GM12878 (cell line): ENCODE measurements at regions not wholly inside any gene's neighbourhood (a gene's known extent, or its start where the extent isn't known, plus 50 kb on each side); places are given as distances from the start of the nearest gene placed in this dataset.

Source experiments
- CEBPB ChIP-seq, 2 experiments: fragments of 150-350 bp in 1 of 2; IDR thresholded peaks; 2 replicates each; pipeline ENCODE4 v1.6.1; 2012 to 2014; ENCODE audit warnings: low read depth in 2 of 2, low read length in 2 of 2, borderline replicate concordance in 1 of 2, inconsistent platforms in 1 of 2
- CREB1 ChIP-seq: IDR thresholded peaks from 2 replicates; pipeline ENCODE4 v1.6.1; 2012; ENCODE audit warnings: low read depth, mild to moderate bottlenecking, inconsistent platforms
- EZH2 ChIP-seq: IDR thresholded peaks from 2 replicates; pipeline ENCODE4 v1.6.1; 2012; ENCODE audit warnings: low read depth, mild to moderate bottlenecking, control low read depth, inconsistent platforms, low read length, borderline replicate concordance; ENCODE audit not compliant: control insufficient read depth
- FOXM1 ChIP-seq: IDR thresholded peaks from 2 replicates; pipeline ENCODE4 v1.6.1; 2012; ENCODE audit warnings: low read depth, mild to moderate bottlenecking, inconsistent platforms, low read length, moderate library complexity
- GABPA ChIP-seq: IDR thresholded peaks from 2 replicates; pipeline ENCODE4 v1.6.1; 2014; ENCODE audit warnings: antibody characterized with exemption, low read depth, mild to moderate bottlenecking, inconsistent platforms
- HDAC2 ChIP-seq: fragments of 200-600 bp; sonication (generic); IDR thresholded peaks from 2 replicates; pipeline ENCODE4 v1.6.1; 2017
- MYC ChIP-seq: IDR thresholded peaks from 2 replicates; pipeline ENCODE4 v1.6.1; 2011; ENCODE audit warnings: mild to moderate bottlenecking, low read length, moderate library complexity, inconsistent platforms; ENCODE audit not compliant: insufficient read depth, insufficient replicate concordance, insufficient read length, severe bottlenecking
- POLR2A ChIP-seq: IDR thresholded peaks from 2 replicates; pipeline ENCODE4 v1.6.1; 2011; ENCODE audit warnings: low read depth, mild to moderate bottlenecking, low read length
- RAD21 ChIP-seq: IDR thresholded peaks from 2 replicates; pipeline ENCODE4 v1.6.1; 2011; ENCODE audit warnings: mild to moderate bottlenecking, low read depth, low read length, moderate library complexity; ENCODE audit not compliant: insufficient read depth
- SIN3A ChIP-seq: IDR thresholded peaks from 2 replicates; pipeline ENCODE4 v1.6.1; 2012; ENCODE audit warnings: low read depth, low read length, improper control_type of control experiment
- TF ChIP-seq, protein P1 (sequence below): IDR thresholded peaks from 2 replicates; pipeline ENCODE4 v1.6.1; 2012; ENCODE audit warnings: low read length, inconsistent platforms

- TF ChIP-seq GABPA (no peak), HDAC2 (no peak), RAD21 (no peak), CEBPB (IDR thresholded peaks at IDR 0.05; ENCODE audit: borderline replicate concordance in 1 of 2, low read depth in 2 of 2, low read length in 2 of 2) (no peak), EZH2 (no peak), POLR2A (no peak), CREB1 (no peak), FOXM1 (no peak), MYC (no peak), SIN3A (no peak)
- TF ChIP-seq, protein P1, sequence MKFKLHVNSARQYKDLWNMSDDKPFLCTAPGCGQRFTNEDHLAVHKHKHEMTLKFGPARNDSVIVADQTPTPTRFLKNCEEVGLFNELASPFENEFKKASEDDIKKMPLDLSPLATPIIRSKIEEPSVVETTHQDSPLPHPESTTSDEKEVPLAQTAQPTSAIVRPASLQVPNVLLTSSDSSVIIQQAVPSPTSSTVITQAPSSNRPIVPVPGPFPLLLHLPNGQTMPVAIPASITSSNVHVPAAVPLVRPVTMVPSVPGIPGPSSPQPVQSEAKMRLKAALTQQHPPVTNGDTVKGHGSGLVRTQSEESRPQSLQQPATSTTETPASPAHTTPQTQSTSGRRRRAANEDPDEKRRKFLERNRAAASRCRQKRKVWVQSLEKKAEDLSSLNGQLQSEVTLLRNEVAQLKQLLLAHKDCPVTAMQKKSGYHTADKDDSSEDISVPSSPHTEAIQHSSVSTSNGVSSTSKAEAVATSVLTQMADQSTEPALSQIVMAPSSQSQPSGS = no peak
These were observed 1352.0 kb upstream of the NUDT12 start for GRCh38 chr5:104914536-104915070.
